Spleen (tissue), 7 donors: ENCODE measurements at regions not wholly inside any gene's neighbourhood (a gene's known extent, or its start where the extent isn't known, plus 50 kb on each side); places are given as distances from the start of the nearest gene placed in this dataset.

Experiments
- POLR2A ChIP-seq, 3 donors: fragments of 450-650 bp; IDR thresholded peaks; one replicate each; pipeline ENCODE4 v1.5.1; 2017; ENCODE audit warnings: antibody characterized with exemption in 3 of 3, mild to moderate bottlenecking in 1 of 3
- POLR2AphosphoS5 ChIP-seq, 3 donors: sonication (generic); formaldehyde crosslinking; IDR thresholded peaks; one replicate each; pipeline ENCODE4 v1.5.1; 2017; ENCODE audit warnings: antibody characterized with exemption in 3 of 3
- TF ChIP-seq, protein P1 (sequence below), 11 experiments: fragments of 200-600 bp in 7 of 11; fragments of 450-650 bp in 4 of 11; sonication (generic) in 4 of 11; IDR thresholded peaks in 8 of 11; conservative IDR thresholded peaks in 3 of 11; 1 replicate in 7 of 11; 2 replicates in 4 of 11; pipeline versions ENCODE4 v1.4.0 to v1.8.0; 2016 to 2021; ENCODE audit warnings: antibody characterized with exemption in 11 of 11, inconsistent platforms in 4 of 11, mild to moderate bottlenecking in 1 of 11
- donor health status: DM: no; HTN: no; CAD: no; lungs with moderate emphysema.
- donor health status: DM: no; HTN: no; CAD: no.
- donor health status: DM: no; HTN: no; CAD: no.

DNA sequence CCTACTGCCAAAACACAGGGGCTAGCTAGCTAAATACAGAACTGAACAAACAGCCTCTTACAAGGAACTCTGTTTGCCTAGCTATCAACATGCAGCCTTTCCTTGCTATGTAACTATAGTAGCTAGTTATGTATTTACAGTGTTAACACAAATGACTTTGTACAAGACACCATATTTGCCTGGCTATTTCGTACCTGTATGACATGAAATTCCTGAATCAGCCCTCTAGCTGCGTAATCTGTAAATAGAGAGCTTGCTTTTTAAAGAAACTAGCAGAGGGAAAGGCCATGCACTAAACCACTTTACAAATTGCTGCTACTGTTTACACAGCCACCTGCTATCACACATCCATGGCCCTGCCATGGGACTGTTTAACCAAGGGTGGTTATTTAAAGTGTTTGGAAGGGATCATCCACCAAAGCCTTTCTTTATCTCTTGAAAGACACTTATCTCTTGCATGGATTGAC, 248.7 kb downstream of the TFCP2L1 start:
- TF ChIP-seq, protein P1, sequence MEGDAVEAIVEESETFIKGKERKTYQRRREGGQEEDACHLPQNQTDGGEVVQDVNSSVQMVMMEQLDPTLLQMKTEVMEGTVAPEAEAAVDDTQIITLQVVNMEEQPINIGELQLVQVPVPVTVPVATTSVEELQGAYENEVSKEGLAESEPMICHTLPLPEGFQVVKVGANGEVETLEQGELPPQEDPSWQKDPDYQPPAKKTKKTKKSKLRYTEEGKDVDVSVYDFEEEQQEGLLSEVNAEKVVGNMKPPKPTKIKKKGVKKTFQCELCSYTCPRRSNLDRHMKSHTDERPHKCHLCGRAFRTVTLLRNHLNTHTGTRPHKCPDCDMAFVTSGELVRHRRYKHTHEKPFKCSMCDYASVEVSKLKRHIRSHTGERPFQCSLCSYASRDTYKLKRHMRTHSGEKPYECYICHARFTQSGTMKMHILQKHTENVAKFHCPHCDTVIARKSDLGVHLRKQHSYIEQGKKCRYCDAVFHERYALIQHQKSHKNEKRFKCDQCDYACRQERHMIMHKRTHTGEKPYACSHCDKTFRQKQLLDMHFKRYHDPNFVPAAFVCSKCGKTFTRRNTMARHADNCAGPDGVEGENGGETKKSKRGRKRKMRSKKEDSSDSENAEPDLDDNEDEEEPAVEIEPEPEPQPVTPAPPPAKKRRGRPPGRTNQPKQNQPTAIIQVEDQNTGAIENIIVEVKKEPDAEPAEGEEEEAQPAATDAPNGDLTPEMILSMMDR (IDR thresholded peaks at IDR 0.05 in 8 of 11, conservative IDR thresholded peaks at IDR 0.05 in 3 of 11), result no peak
- no peak for TF ChIP-seq POLR2A (IDR thresholded peaks at IDR 0.05)
- TF ChIP-seq POLR2AphosphoS5 (IDR thresholded peaks at IDR 0.05), result no peak
